ENCODE measurements at regions not wholly inside any gene's neighbourhood (a gene's known extent, or its start where the extent isn't known, plus 50 kb on each side); places are given as distances from the start of the nearest gene placed in this dataset.

DNA sequence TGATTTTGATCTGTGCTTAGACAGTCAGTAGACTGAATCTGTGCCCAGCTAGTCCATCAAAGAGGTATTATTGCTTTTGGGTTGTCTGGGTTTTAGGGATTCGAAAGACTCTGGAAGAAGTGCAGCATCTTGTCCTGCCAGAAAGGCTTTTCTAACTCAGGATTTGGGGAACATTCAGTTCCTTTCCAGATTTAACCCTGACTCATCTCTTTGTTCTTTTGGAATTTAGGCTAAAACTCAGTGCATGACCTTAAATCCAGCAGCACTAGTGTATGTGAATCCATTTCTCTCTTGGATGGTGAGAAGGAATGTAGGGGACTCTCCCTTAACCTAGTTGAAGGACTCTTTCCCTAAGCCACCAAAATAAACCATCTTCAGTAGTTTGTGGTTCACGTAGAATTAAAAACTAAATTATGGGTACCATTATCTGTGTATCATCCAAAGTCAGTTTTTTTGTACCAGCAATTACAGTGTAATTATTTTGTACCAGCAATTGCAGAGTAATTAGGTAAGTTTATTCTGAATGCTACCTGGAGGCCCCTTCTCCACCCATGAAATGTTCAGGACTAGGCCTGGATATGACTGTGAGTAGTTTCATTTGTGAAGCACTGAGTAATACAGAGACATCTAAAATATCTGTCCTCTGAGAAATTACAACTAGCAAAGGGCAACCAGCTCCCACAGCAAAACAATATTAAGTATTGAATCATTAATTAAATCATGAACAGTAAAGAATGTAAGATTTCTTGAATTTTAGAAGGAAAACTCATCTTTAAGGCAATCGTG, 384.0 kb downstream of the TMA16 start:
- H3K27ac ChIP-seq = no peak overlapping the region
- WGBS = 76% methylated on average over 3 of the region's 3 CpGs
- H3K4me3 ChIP-seq = no peak overlapping the region
- no peaks in the 10 kb centered on the region for H3K9me3 ChIP-seq
- H3K27me3 ChIP-seq = no peaks in the 10 kb centered on the region
- H3K4me1 ChIP-seq = no peaks in the 10 kb centered on the region
- no peaks in the 10 kb centered on the region for H3K36me3 ChIP-seq
- no peak for DNase-seq (ENCODE audit: low spot score in 2 of 2)
- TF ChIP-seq POLR2AphosphoS5 (IDR thresholded peaks at IDR 0.05) (no peak), EP300 (IDR thresholded peaks at IDR 0.05) (no peak), POLR2A (IDR thresholded peaks at IDR 0.05) (no peak)
- TF ChIP-seq, protein P1, sequence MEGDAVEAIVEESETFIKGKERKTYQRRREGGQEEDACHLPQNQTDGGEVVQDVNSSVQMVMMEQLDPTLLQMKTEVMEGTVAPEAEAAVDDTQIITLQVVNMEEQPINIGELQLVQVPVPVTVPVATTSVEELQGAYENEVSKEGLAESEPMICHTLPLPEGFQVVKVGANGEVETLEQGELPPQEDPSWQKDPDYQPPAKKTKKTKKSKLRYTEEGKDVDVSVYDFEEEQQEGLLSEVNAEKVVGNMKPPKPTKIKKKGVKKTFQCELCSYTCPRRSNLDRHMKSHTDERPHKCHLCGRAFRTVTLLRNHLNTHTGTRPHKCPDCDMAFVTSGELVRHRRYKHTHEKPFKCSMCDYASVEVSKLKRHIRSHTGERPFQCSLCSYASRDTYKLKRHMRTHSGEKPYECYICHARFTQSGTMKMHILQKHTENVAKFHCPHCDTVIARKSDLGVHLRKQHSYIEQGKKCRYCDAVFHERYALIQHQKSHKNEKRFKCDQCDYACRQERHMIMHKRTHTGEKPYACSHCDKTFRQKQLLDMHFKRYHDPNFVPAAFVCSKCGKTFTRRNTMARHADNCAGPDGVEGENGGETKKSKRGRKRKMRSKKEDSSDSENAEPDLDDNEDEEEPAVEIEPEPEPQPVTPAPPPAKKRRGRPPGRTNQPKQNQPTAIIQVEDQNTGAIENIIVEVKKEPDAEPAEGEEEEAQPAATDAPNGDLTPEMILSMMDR (IDR thresholded peaks at IDR 0.05) = no peak

GRCh38 chr4:163892417-163892816, 397.9 kb downstream of the TMA16 start:
- Histone ChIP-seq H3K27ac (no peak overlapping the region), H3K9me3 (no peaks in the 10 kb centered on the region), H3K27me3 (no peaks in the 10 kb centered on the region), H3K36me3 (no peaks in the 10 kb centered on the region), H3K4me3 (no peak overlapping the region), H3K4me1 (no peaks in the 10 kb centered on the region)
- no peak for TF ChIP-seq POLR2A (IDR thresholded peaks at IDR 0.05)
- no peak for TF ChIP-seq EP300 (IDR thresholded peaks at IDR 0.05)
- TF ChIP-seq POLR2AphosphoS5 (IDR thresholded peaks at IDR 0.05) = no peak
- TF ChIP-seq, protein P1 (IDR thresholded peaks at IDR 0.05) = no peak
- DNase-seq (ENCODE audit: low spot score in 2 of 2) = no peak

GRCh38 chr4:163895378-163896005, 401.0 kb downstream of the TMA16 start:
- WGBS = 47% methylated on average over 3 of the region's 3 CpGs
- DNase-seq (ENCODE audit: low spot score in 2 of 2) = no peak
- Histone ChIP-seq H3K4me1 (no peaks in the 10 kb centered on the region), H3K36me3 (no peaks in the 10 kb centered on the region), H3K4me3 (no peak overlapping the region), H3K9me3 (no peaks in the 10 kb centered on the region), H3K27ac (no peak overlapping the region), H3K27me3 (no peaks in the 10 kb centered on the region)
- TF ChIP-seq EP300 (IDR thresholded peaks at IDR 0.05) = no peak
- TF ChIP-seq POLR2AphosphoS5 (IDR thresholded peaks at IDR 0.05) = no peak
- TF ChIP-seq, protein P1 (IDR thresholded peaks at IDR 0.05) = no peak
- TF ChIP-seq POLR2A (IDR thresholded peaks at IDR 0.05) = no peak

DNA sequence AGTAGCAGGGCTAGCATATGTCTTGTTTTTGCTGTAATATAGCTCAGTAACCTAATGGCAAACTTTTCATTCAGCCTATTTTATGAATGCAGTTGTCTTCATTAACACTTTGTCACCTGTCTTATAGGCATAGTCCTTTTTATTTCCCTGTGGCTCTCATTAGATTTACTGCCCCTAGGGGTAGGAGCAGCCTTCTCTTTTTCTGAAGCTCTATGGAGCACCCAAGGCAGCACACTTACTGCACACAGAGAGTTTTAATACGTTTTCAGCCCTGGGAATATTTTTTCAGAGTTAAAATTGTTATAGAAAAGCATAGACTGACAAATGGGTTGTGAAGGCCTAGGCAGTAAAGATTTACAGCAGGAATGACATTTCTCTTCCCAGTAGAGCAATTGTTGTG, 406.8 kb downstream of the TMA16 start:
- Histone ChIP-seq H3K27ac (no peak overlapping the region), H3K27me3 (no peaks in the 10 kb centered on the region), H3K4me1 (no peaks in the 10 kb centered on the region), H3K36me3 (no peaks in the 10 kb centered on the region), H3K4me3 (no peak overlapping the region), H3K9me3 (no peaks in the 10 kb centered on the region)
- TF ChIP-seq, protein P1 (IDR thresholded peaks at IDR 0.05) = no peak
- TF ChIP-seq EP300 (IDR thresholded peaks at IDR 0.05) (no peak), POLR2AphosphoS5 (IDR thresholded peaks at IDR 0.05) (no peak), POLR2A (IDR thresholded peaks at IDR 0.05) (no peak)
- no peak for DNase-seq (ENCODE audit: low spot score in 2 of 2)
- WGBS = 34% methylated on average over 1 of the region's 1 CpG

DNA sequence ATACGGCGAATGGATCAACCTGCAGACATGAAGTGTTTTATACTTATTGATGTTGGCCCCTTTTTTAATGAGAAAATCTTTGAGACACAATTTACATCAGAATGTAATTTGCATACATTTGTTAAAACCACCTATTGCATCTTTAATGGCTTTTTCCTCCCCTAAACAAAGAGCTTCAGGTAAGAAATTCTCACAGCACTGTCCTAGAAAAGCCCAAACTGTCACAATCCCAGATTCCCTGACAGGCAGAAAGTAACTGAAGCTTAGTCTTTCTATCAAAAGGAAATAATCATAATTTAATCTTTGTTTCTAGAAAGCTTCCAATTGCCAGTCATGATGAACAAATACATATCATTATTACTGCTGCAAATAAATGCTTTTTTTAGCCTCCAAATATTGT, 407.9 kb downstream of the TMA16 start:
- no peaks in the 10 kb centered on the region for H3K4me1 ChIP-seq
- H3K27ac ChIP-seq = no peak overlapping the region
- 84% methylated on average over 2 of the region's 2 CpGs for WGBS
- DNase-seq (ENCODE audit: low spot score in 2 of 2) = no peak
- H3K36me3 ChIP-seq = no peaks in the 10 kb centered on the region
- H3K27me3 ChIP-seq = no peaks in the 10 kb centered on the region
- H3K9me3 ChIP-seq = no peaks in the 10 kb centered on the region
- H3K4me3 ChIP-seq = no peak overlapping the region
- no peak for TF ChIP-seq POLR2A (IDR thresholded peaks at IDR 0.05)
- no peak for TF ChIP-seq POLR2AphosphoS5 (IDR thresholded peaks at IDR 0.05)
- no peak for TF ChIP-seq EP300 (IDR thresholded peaks at IDR 0.05)
- TF ChIP-seq, protein P1 (IDR thresholded peaks at IDR 0.05) = no peak

Measured in suprapubic skin (tissue), 4 donors.